Renal cortical epithelial cell (primary cell): ENCODE measurements at regions not wholly inside any gene's neighbourhood (a gene's known extent, or its start where the extent isn't known, plus 50 kb on each side); places are given as distances from the start of the nearest gene placed in this dataset.

Source experiments
- DNase-seq: peaks from one replicate; pipeline ENCODE4 v3.0.0-alpha.2; 2011; ENCODE audit warnings: low read depth

DNA sequence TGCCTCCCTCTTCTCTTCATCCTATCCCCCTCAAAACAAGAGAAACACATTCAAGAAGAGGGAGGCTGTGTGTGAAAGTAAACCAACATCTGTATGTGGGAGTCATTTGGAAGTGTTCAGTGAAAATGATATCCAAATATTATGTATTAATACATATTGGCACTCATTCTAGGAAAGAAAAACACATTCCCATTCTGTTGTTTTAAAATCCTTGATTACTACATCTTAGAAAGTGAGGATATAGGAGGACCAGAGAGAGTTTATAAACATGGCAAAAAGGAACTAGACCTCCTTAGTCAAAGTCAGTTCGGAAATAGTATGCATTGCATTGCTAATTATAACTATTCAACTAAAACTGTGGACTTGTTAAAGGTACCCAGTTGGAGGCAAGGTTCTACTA is 786.6 kb downstream of the ADGRL2 start:
- DNase-seq = no peak

DNA sequence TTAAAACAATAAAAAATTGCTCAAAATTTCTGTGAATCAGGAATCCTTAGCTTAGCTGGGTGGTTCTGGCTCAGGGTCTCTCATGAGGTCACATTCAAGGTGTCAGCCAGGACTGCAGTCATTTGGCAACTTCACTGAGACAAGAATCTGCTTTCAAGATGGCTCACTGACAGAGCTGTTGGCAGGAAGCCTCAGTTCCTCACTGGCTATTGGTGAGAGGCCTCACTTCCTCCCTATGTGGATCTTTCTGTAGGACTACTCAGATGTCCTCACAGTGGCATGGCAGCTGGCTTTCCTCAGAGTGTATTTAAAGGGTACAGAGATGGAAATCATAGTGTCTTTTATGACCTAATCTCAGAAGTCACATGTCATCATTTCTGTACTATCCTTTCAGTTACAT is 785.7 kb downstream of the ADGRL2 start:
- no peak for DNase-seq

DNA sequence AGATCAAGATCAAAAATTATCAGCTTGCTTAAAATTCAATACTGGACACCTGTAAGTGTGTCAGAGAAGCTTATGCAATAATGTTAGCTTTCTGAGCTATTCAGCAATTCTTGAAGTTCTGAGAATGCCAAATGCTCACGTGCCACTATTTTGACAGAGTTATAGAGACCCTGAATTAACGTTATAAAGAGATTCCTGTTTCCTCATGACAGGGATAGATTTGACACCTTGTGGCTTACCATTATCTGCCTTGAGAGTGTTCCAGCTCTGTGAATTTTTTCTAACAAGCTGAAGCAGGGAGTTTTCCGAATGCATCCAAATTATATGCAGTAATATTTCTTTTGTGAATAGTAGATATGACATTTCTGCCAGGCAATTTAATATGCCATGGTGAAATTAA is 781.6 kb downstream of the ADGRL2 start:
- no peak for DNase-seq

DNA sequence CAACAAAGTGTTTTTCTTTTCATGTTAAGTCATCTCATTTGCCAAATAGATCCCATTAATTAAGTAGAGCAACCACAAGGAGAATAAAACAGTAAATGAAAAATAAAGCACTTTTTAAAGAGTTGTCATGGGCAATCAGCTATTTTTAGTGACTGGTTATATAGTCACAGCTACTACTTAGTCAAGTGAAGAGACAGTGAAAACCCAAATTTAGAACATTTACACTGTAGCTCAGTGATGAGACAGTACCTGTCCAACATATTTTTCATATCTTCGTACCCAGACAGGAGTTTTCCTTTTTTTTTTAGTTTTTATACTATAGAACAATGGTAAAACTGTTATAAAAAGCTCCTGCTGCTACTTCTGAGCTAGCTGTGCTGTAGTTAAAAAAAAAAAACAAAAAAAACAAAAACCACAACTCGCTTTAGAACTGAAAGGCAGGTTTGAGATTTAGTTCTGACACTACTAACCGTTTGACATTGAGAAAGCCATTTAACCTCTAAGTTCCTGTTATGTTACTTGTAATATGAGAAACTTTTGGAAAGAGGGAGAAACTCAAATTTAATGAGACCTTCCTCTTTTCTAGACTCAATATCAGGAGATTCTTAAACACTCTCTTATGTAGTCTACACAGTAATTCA is 777.5 kb downstream of the ADGRL2 start:
- DNase-seq = no peak

DNA sequence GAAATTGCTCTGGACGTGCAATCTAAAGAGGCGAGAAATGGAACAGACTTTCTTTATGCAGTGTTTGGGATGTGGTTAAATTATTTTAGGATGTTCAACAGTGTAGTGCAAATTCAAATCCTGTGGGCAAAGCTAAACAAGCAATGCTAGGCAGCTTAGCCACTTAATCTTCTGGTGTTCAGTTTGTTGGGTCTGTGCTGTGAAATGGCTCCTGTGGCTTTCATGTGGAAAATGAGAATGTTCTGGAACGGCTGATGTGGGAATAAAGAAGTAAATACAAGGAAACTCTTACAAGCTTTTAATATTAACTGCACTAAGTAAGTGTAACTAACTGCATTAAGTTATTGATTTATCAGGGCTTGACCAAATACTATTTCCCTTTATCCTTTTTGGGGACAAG is 766.6 kb downstream of the ADGRL2 start:
- DNase-seq = peak; percentile 89

DNA sequence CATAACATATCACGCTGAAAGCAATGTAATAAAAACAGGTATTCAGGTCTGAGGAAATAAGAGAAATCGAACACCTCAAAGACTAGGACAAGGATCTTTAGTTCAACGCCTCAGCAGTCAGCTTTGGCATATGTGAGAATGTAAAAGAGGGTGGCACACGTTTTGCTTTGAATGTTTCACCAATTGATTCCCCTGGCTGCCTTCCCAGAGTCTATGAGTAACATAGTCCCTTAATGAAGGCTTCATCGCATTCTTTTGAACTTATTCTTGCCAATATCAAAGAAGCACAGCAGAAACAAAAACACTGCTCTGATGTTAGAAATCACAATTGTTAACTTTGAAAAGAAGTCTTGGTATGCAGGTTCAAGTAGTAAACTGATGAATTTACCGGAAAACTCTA is 764.8 kb downstream of the ADGRL2 start:
- peak; percentile 98 for DNase-seq

DNA sequence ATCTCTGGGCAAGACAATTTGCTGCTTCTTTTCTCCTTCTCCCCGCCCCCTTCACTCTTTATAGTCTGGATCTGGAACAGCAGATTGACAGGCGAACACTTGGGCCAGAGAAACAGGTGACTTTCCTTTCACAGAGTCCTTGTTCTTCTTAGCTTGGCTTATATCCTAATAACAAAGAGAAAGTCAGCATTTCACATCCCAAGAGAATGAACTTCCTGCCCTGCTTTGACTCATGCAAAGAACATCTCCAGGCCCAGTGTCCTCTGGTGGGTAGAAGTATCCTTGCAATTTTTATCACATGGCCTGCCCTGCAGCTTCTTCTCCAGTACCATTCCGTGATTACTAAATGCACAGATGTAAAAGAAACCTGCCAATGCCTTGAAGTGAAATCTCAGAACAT is 764.4 kb downstream of the ADGRL2 start:
- peak; percentile 94 for DNase-seq

DNA sequence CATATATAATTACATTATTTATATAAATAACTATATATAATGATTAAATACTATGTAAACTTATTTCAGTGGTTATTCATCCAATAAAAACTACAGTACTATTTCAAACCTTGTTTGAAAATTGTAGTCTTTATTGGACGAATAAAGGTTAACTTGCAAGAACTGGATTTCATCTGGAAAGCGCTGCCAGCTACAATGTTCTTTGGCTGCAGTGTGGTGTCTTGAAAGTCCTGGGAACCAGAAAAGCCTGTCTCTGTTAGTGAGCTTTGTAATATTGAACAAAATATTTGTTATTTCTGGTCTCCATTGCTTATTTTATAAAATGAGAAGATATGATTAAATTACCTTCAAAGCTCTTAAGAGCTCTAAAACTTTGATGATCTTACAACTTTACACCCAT is 763.6 kb downstream of the ADGRL2 start:
- no peak for DNase-seq

DNA sequence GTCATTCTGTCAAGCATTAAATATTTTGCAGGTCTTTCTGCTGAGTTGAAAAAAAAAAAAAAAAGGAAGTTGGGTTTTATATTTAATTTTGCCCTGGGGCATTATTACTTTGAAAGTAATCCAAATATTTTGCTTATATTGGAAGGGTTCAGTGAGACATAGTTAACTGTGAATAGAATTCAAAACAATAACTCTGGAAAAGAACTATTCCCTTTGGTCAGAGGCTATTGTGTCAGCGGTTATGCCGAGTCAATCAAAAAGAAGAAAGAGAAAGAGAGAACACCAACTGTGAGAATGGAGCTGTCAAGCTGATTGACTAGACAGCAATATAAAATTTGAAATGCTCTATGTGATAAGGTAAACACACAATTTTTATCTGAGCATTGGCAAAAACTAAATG is 761.7 kb downstream of the ADGRL2 start:
- DNase-seq = peak; percentile 54

DNA sequence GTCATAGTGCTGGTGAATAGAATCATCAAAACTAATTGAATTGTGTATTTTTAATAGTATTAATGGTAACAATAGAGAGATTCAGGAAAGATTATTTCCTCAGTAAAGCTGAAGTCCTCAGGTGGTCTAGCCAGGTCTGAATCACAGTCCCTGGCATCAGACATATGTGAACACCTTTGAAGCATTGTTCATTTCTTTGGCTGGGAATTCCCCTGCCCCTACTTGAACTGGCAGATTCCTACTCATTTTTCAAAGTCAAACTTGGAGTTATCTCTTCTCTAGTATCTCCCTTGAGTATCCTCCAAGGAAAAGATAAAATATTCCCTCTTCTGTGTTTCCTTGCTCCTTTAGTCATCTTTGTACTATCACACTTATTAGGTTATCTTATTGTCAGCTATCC is 759.8 kb downstream of the ADGRL2 start:
- peak; percentile 25 for DNase-seq

DNA sequence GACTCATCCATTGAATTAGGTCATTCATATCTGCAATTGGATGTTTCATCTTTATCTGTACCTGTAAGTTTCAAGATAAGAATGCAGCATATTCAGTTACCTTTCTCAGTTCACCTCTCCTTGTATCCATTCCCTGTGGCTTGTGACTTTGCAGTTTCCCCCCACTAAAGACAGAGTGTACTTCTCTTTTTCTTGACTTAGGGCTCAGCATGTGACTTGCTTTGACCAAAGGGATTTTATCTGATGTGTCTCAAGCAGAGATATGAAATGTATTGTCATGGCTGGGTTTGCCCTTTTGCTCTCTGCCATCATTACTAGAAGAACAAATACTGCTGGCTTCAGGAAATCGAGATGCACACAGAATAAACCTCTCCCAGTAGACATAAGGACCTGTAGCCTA is 754.8 kb downstream of the ADGRL2 start:
- no peak for DNase-seq

DNA sequence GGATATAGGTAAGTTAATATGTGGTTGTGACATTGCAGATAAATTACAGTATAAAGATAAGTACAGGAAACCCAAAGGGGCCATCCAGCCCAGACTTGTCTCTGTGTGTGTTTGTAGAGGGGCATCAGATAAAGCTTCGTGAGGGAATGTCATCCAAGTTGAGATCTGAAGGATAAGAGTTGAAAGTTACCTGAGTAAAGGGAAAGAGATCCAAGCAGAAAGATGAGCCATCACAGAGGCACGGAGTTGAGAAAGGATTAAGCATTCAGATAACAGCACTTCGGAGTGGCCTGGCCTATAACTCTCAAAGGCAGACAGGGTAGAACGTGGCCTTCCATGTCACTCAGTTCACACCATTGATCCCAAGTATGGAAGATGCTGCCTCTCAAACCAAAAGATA is 749.1 kb downstream of the ADGRL2 start:
- no peak for DNase-seq

DNA sequence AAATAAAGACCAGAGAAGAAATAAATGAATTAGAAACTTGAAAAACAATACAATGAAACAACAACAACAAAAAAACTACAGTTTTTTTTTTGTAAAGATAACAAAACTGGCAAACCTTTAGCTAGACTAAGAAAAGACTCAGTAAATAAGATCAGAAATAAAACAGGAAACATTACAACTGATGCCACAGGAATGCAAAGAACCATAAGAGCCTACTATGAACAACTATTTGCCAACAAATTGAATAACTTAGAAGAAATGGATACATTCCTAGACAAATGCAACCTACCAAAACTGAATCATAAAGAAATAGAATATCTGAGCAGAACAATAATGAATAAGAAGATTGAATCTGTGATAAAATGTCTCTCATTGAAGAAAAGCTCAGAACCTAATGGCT is 742.0 kb downstream of the ADGRL2 start:
- DNase-seq = no peak

DNA sequence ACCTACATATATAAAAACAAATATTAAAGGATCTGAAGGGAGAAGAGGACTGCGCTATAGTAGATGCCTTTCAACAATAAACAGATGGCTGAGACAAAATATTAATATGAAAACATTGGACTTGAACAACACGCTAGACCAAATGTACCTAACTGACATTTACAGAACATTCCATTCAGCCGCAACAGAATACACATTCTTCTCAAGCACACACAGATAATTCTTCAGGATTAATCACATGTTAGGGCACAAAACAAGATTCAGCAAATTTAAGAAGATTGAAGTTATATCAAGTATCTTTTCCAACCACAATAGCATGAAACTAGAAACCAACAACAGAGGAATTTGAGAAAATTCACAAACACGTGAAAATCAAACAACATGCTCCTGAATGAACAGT is 741.4 kb downstream of the ADGRL2 start:
- DNase-seq = no peak

DNA sequence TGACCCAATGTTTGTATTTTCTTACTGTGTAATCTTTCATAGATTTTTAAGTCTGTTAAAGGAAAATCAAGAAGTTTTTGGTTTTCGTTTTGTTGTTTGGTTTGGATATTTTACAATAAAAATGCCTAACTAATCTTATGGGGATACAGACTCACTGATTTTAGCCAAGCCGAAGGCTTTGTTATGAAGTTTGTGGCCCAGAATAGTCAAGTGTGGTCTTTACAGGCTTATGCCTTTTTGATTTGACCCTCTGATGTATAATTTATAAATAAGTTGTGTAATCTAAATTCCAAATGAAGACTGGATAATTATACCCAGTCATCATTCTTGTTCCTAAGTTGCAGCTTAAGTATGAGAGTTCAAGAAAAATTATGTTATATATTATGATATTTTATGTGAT is 739.3 kb downstream of the ADGRL2 start:
- DNase-seq = no peak

DNA sequence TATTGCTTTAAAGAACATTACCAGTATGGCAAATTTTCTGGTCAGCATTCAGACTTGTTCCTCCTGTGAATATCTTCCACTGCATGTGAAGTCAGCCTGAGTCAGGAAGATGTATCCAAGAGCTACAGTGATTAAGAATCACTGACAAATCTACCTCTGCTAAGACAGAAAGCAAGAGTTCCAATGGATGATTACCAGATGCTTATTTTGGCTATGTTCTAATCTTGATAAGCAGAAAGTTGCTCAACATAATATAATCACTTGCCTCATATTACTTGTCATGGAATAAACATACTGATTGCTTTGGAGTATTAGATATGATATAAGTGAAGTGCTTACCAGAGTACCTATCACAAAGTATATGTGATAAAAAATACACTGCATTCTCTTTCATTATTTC is 738.1 kb downstream of the ADGRL2 start:
- peak; percentile 2 for DNase-seq

DNA sequence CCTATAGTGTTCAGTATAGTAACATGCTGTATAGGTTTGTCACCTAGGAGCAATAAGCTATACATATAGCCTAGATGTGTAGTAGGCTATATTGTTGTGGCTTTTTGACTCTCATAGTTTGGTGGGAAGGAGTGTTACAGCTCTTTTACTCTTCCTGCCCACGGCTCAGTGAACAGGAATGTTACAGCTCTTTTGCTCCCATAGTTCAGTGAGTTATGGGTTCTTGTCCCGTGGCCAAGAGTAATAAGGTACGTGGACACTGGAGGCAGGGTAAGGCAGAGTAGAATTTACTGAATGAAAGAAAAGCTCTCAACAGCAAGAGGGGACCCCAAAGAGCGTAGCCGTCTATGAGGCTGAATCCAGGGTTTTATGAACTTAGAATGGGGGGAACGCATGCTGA is 734.3 kb downstream of the ADGRL2 start:
- DNase-seq = peak; percentile 55

DNA sequence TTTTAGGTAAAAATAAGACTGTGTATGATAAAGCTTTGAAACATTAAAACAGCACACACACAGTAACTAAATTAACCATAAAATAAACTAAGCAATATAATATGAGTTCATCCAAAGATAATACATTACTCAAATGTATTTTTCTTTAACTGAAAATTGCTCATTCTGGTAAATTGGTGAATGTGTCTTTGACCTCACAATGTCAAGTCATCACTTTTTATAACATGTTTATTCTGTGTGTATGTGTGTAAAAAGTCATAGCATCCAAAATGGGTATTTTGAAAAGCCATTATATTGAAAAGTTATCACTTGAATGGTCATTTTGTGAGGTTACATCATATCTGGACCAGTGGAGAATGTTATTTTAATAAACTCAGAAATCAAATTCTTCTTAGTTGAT is 724.6 kb downstream of the ADGRL2 start:
- no peak for DNase-seq

DNA sequence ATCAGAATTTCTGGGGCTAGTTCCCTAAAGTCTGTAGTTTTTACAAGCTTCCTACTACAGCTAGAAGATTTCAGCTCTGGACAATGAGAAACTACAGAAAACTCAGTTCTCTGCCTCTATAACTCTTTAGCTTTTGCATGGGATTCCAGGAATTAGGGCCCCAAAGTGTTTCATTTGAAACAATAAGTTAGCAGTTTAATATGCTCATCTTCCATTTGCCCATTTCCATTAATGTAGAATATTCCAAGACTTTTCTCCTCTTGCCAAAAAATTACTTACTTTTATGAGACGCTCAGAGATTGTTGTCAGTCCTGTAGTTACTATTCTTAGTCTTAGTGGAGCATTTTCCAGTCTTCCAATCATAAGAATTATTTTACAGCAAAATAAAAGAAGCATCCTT is 719.9 kb downstream of the ADGRL2 start:
- no peak for DNase-seq

DNA sequence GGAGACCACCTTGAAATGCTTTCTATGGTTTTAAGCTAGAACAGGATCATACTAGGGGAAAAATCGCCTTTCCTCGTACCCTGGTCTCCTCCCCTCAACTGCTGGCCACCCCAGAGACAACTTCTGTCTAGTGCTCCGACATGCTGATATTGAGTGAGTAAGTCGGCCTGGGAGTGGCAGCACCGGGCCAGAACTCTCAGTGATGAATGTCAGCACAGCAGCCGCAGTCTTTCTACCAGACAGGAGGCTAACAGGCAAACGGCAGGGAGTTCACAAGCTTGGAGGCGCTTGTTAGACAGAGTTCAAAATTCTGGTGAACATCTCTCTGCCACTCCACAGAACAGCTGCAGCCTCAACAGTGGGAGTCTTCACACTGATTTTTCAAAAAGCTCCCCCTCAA is 716.9 kb downstream of the ADGRL2 start:
- peak; percentile 50 for DNase-seq

DNA sequence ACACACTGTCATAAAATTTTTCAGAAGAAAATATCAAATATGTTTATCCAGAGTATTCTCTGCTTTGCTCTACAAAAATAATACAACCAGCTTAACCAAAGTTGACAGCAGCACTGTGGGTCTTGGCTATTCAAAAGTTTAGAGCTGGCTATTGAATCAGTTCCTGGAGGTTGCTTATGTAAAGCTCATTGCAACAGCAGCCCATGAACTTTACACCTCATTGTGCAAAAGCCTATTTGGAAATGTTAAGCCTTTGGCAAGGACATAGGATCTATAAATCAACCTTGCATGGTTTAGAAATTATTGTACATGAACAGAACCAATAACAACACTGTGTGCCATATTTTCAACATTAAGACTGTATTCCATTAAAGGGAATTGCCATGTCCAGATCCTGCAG is 714.9 kb downstream of the ADGRL2 start:
- DNase-seq = peak; percentile 44

DNA sequence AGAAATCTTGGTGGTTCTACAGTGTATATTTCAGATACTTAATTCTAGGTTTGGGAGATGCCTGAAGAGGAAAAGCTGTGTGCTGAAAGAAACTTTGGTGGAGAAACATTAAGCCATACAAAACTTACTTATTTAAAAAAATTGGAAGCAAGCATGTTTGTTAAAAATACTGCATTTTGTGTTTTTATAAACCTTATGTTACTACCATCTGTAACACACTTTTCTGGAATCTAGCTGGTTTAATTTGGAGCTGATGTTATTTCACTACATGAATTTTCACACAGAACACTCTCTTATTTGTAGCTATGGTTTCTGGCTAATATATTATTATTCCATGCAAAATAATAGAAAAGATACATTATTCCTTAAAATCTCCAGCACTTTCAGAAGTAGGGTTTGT is 710.7 kb downstream of the ADGRL2 start:
- no peak for DNase-seq

DNA sequence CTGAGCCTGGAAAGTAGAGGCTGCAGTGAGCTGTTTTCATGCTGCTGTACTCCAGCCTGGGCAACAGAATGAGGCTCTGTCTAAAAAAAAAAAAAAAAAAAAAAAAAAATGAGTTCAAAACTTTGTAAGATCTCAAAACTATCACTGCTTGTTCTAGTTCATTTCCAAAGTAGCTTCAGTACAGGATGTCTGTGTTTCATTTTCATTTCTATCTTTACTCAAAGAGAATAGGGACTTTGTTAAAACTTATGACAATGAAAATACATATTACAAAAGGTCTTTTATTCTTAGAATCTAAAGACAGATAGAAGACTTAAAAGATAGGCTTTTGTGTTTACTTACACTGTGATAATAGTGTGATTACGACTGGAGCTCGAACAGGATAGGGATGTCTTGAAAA is 709.7 kb downstream of the ADGRL2 start:
- no peak for DNase-seq

DNA sequence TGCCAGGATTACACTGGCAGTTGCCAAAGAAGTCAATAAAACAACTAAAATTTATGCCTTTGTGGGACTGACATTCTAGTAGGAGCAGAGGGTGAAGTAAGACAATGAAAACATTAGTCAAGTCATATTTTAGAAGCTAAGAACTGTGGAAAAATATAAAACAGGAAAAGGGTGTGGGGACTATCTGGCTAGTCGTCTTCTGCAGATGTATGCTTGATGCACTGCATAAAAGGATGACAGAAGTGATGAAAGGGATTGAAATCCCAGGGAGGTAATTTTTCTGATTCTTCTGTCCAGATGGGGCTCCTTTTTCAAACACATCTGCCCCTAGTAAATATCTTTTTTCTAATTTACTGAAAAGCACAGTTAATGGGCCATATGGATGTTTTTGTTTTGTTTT is 706.3 kb downstream of the ADGRL2 start:
- DNase-seq = no peak

DNA sequence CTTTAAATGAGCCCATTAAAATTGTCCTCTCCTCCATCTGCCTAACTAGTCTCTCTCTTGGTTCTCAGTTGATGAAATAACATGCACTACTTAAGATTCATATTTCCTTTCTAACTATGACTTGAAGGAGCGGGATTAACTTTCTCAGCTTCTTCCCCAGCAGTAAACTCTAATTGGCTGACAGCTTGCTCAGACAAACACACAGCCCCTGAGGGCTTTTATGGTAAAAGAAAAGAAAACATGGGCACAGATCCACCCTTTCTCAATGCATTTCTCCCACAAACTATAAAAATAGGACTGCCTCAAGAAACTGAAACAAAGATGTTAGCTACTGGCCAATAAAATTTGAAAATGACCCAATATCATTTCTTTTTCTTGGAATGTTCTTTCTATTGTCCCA is 703.1 kb downstream of the ADGRL2 start:
- no peak for DNase-seq
